ENCODE measurements at regions not wholly inside any gene's neighbourhood (a gene's known extent, or its start where the extent isn't known, plus 50 kb on each side); places are given as distances from the start of the nearest gene placed in this dataset.

- TF ChIP-seq POLR2AphosphoS5 (IDR thresholded peaks at IDR 0.05; ENCODE audit: low read depth, low read length) (no peak), EZH2 (IDR thresholded peaks at IDR 0.05) (no peak), CTCF (IDR thresholded peaks at IDR 0.05 in 2 of 3, conservative IDR thresholded peaks at IDR 0.05 in 1 of 3; ENCODE audit: borderline replicate concordance in 1 of 3, insufficient read depth in 1 of 3, low read depth in 2 of 3, low read length in 2 of 3) (no peak), YY1 (IDR thresholded peaks at IDR 0.05; ENCODE audit: extremely low read depth, insufficient replicate concordance, low read depth, low read length) (no peak), ZBTB33 (IDR thresholded peaks at IDR 0.05; ENCODE audit: extremely low read depth, insufficient replicate concordance, low read length) (no peak), POLR2A (IDR thresholded peaks at IDR 0.05; ENCODE audit: borderline replicate concordance, extremely low read depth, insufficient read depth, insufficient read length) (no peak), MAX (IDR thresholded peaks at IDR 0.05) (no peak), SIN3A (IDR thresholded peaks at IDR 0.05; ENCODE audit: low read depth) (no peak), ATF3 (IDR thresholded peaks at IDR 0.05) (no peak), JUND (IDR thresholded peaks at IDR 0.05) (no peak), REST (IDR thresholded peaks at IDR 0.05; ENCODE audit: low read depth) (no peak), ELF1 (IDR thresholded peaks at IDR 0.05; ENCODE audit: borderline replicate concordance, low read depth) (no peak), CEBPB (IDR thresholded peaks at IDR 0.05; ENCODE audit: low read depth) (no peak)
Observed at GRCh38 chr12:60847281-60847680, 1251.5 kb downstream of the SLC16A7 start.
